Large intestine (tissue), 3 donors: ENCODE measurements at regions not wholly inside any gene's neighbourhood (a gene's known extent, or its start where the extent isn't known, plus 50 kb on each side); places are given as distances from the start of the nearest gene placed in this dataset.
A peak's percentile ranks its signal among the peaks of the same experiment; 100 is the strongest.

Experiments
- DNase-seq, 2 donors: peaks; one replicate each; pipeline versions ENCODE4 v3.0.0 to v3.0.0-alpha.2; 2013
- H3K27ac ChIP-seq: one replicate; pipeline ENCODE4 v1.5.1; 2013; ENCODE audit warnings: low read length
- H3K27me3 ChIP-seq: 2 replicates; pipeline ENCODE4 v1.6.1; 2013; ENCODE audit warnings: low read length; ENCODE audit not compliant: control insufficient read depth, insufficient read depth
- H3K36me3 ChIP-seq: 2 replicates; pipeline ENCODE4 v1.6.1; 2013; ENCODE audit warnings: low read length; ENCODE audit not compliant: control insufficient read depth, insufficient read depth
- H3K4me1 ChIP-seq: one replicate; pipeline ENCODE4 v1.6.1; 2013; ENCODE audit warnings: low read length; ENCODE audit not compliant: control insufficient read depth, insufficient read depth
- H3K4me3 ChIP-seq: one replicate; pipeline ENCODE4 v1.5.1; 2013; ENCODE audit warnings: low read length
- H3K9me3 ChIP-seq: one replicate; pipeline ENCODE4 v1.6.1; 2013; ENCODE audit warnings: mild to moderate bottlenecking, low read depth, low read length, moderate library complexity; ENCODE audit not compliant: control insufficient read depth
- WGBS: methylation state at CpG from one replicate; pipeline ENCODE4 v1.1.5; 2013; ENCODE audit warnings: low lambda C conversion rate; ENCODE audit not compliant: insufficient coverage; 5-methylcytosine and 5-hydroxymethylcytosine counted together

GRCh38 chrX:124895947-124896346 lies 423.7 kb upstream of the TEX13C start:
- no peaks in the 10 kb centered on the region for H3K4me1 ChIP-seq
- H3K36me3 ChIP-seq, result no peaks in the 10 kb centered on the region
- H3K27ac ChIP-seq, result no peak overlapping the region
- DNase-seq, result no peak
- H3K27me3 ChIP-seq, result no peaks in the 10 kb centered on the region
- no CpG with 5 or more reads among the region's 4 CpGs for WGBS
- H3K4me3 ChIP-seq, result no peak overlapping the region
- no peaks in the 10 kb centered on the region for H3K9me3 ChIP-seq

- Histone ChIP-seq H3K36me3 (no peaks in the 10 kb centered on the region), H3K4me3 (no peak overlapping the region), H3K9me3 (no peaks in the 10 kb centered on the region), H3K27ac (no peak overlapping the region), H3K4me1 (no peaks in the 10 kb centered on the region), H3K27me3 (no peaks in the 10 kb centered on the region)
- WGBS, result 100% methylated on average over 1 of the region's 2 CpGs
- DNase-seq, result no peak
Observed at GRCh38 chrX:124902953-124903352, 416.7 kb upstream of the TEX13C start.

GRCh38 chrX:124910611-124911010 lies 409.1 kb upstream of the TEX13C start:
- no peaks in the 10 kb centered on the region for H3K9me3 ChIP-seq
- H3K27me3 ChIP-seq, result no peaks in the 10 kb centered on the region
- WGBS, result no CpG with 5 or more reads among the region's 4 CpGs
- no peak overlapping the region for H3K4me3 ChIP-seq
- no peaks in the 10 kb centered on the region for H3K4me1 ChIP-seq
- no peak for DNase-seq
- no peaks in the 10 kb centered on the region for H3K36me3 ChIP-seq
- no peak overlapping the region for H3K27ac ChIP-seq

GRCh38 chrX:124917011-124917410 lies 402.7 kb upstream of the TEX13C start:
- no peaks in the 10 kb centered on the region for H3K9me3 ChIP-seq
- WGBS, result no CpG with 5 or more reads among the region's 2 CpGs
- H3K27ac ChIP-seq, result no peak overlapping the region
- no peaks in the 10 kb centered on the region for H3K36me3 ChIP-seq
- no peaks in the 10 kb centered on the region for H3K27me3 ChIP-seq
- no peak for DNase-seq
- H3K4me1 ChIP-seq, result no peaks in the 10 kb centered on the region
- H3K4me3 ChIP-seq, result no peak overlapping the region

GRCh38 chrX:124925681-124926080 lies 394.0 kb upstream of the TEX13C start:
- no CpG with 5 or more reads among the region's 1 CpG for WGBS
- H3K9me3 ChIP-seq, result no peaks in the 10 kb centered on the region
- no peaks in the 10 kb centered on the region for H3K36me3 ChIP-seq
- no peak for DNase-seq
- H3K4me3 ChIP-seq, result no peak overlapping the region
- no peak overlapping the region for H3K27ac ChIP-seq
- no peaks in the 10 kb centered on the region for H3K27me3 ChIP-seq
- H3K4me1 ChIP-seq, result no peaks in the 10 kb centered on the region

- DNase-seq, result peak in 1 of 2 donors; percentile 3
- WGBS, result no CpG with 5 or more reads among the region's 3 CpGs
- H3K27ac ChIP-seq, result no peak overlapping the region
- H3K4me1 ChIP-seq, result no peaks in the 10 kb centered on the region
- H3K27me3 ChIP-seq, result no peaks in the 10 kb centered on the region
- H3K4me3 ChIP-seq, result no peak overlapping the region
- no peaks in the 10 kb centered on the region for H3K36me3 ChIP-seq
- H3K9me3 ChIP-seq, result no peaks in the 10 kb centered on the region
Observed at GRCh38 chrX:124931241-124931640, 388.4 kb upstream of the TEX13C start.

GRCh38 chrX:124931958-124932357 lies 387.7 kb upstream of the TEX13C start:
- H3K36me3 ChIP-seq, result no peaks in the 10 kb centered on the region
- no peak for DNase-seq
- no CpG with 5 or more reads among the region's 3 CpGs for WGBS

GRCh38 chrX:124938715-124939114 lies 381.0 kb upstream of the TEX13C start:
- no peaks in the 10 kb centered on the region for H3K4me1 ChIP-seq
- DNase-seq, result no peak
- H3K36me3 ChIP-seq, result no peaks in the 10 kb centered on the region
- H3K27me3 ChIP-seq, result no peaks in the 10 kb centered on the region
- no peak overlapping the region for H3K27ac ChIP-seq
- no CpG with 5 or more reads among the region's 2 CpGs for WGBS
- no peak overlapping the region for H3K4me3 ChIP-seq
- H3K9me3 ChIP-seq, result no peaks in the 10 kb centered on the region

More at GRCh38 chrX:124931958-124932357, 387.7 kb upstream of the TEX13C start:
- no peaks in the 10 kb centered on the region for H3K9me3 ChIP-seq
- H3K4me1 ChIP-seq, result no peaks in the 10 kb centered on the region
- H3K27me3 ChIP-seq, result no peaks in the 10 kb centered on the region
- no peak overlapping the region for H3K27ac ChIP-seq
- H3K4me3 ChIP-seq, result no peak overlapping the region

GRCh38 chrX:124940531-124940930 lies 379.1 kb upstream of the TEX13C start:
- no peaks in the 10 kb centered on the region for H3K36me3 ChIP-seq
- DNase-seq, result no peak
- no peaks in the 10 kb centered on the region for H3K27me3 ChIP-seq
- H3K9me3 ChIP-seq, result no peaks in the 10 kb centered on the region
- H3K4me1 ChIP-seq, result no peaks in the 10 kb centered on the region
- no peak overlapping the region for H3K27ac ChIP-seq
- WGBS, result no CpG with 5 or more reads among the region's 3 CpGs
- H3K4me3 ChIP-seq, result no peak overlapping the region

- no peaks in the 10 kb centered on the region for H3K27me3 ChIP-seq
- no peak overlapping the region for H3K27ac ChIP-seq
- H3K4me3 ChIP-seq, result no peak overlapping the region
- no peak for DNase-seq
- H3K9me3 ChIP-seq, result no peaks in the 10 kb centered on the region
- H3K4me1 ChIP-seq, result no peaks in the 10 kb centered on the region
- no peaks in the 10 kb centered on the region for H3K36me3 ChIP-seq
Observed at GRCh38 chrX:124954402-124954801, 365.3 kb upstream of the TEX13C start.

GRCh38 chrX:124960454-124960853 lies 359.2 kb upstream of the TEX13C start:
- no peaks in the 10 kb centered on the region for H3K27me3 ChIP-seq
- no peaks in the 10 kb centered on the region for H3K36me3 ChIP-seq
- H3K27ac ChIP-seq, result no peak overlapping the region
- H3K9me3 ChIP-seq, result no peaks in the 10 kb centered on the region
- no peaks in the 10 kb centered on the region for H3K4me1 ChIP-seq
- no peak for DNase-seq
- no peak overlapping the region for H3K4me3 ChIP-seq
- no CpG with 5 or more reads among the region's 2 CpGs for WGBS
